Neural progenitor cell (in vitro differentiated cells): ENCODE measurements at regions not wholly inside any gene's neighbourhood (a gene's known extent, or its start where the extent isn't known, plus 50 kb on each side); places are given as distances from the start of the nearest gene placed in this dataset.

Source experiments
- CTCF ChIP-seq: fragments of 200-600 bp; sonication (generic); IDR thresholded peaks from 2 replicates; pipeline ENCODE4 v1.5.1; 2017; ENCODE audit warnings: antibody characterized with exemption, mild to moderate bottlenecking
- EZH2 ChIP-seq: fragments of 200-600 bp; sonication (generic); IDR thresholded peaks from 2 replicates; pipeline ENCODE4 v1.6.1; 2017; ENCODE audit warnings: antibody characterized with exemption, mild to moderate bottlenecking, moderate library complexity

DNA sequence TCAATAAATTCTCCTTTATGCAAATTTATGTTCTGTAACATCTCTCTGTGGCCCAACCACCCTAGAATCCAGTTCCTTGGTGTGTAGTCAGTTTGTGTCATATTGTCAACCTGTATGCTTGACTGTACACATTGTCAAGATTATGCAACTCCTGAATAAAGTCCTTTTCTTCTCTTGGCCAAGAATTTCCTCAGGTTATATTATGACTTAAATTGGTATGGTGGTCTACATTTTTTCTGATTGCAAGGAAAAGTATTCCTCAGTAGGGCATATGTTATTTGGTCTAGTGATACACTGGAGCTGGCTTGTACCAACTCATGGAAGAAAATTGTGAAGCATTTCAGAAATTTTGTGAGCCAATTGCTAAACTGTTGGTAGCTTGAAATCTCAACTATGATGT, 482.8 kb upstream of the CHORDC1 start:
- no peak for TF ChIP-seq CTCF
- no peak for TF ChIP-seq EZH2
